ENCODE measurements at regions not wholly inside any gene's neighbourhood (a gene's known extent, or its start where the extent isn't known, plus 50 kb on each side); places are given as distances from the start of the nearest gene placed in this dataset.
A peak's percentile ranks its signal among the peaks of the same experiment; 100 is the strongest.

DNA sequence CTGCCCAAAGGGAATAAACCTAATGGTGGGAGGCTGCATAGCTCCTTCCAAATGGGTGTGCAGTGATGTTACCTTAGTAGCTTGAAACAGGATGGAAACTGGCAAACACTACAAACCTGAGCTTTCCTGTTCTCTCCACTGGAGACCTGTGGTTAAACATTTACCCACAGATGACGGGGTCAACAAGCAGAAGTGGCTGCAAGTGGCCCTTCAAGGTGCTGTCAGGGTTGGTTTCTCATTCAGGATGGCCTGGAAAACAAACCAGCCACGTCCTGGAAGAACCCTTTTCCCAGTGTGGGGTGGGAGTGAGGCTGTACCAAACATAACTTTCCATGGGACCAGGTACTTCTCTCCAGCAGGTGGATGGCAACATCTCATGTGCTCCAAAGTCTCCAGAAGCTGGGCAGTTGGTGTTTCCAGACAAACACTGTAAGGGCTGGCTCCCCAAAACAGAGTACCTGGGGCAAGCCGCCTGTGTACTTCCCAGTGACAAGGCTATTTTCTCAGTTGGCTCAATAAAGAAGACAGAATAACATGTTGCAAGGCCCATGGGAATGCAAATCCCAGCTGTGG lies 67.5 kb downstream of the DNAJB9 start:
- intact Hi-C loops (cut with DNase I), result no loop called here
- TF ChIP-seq, protein P1, sequence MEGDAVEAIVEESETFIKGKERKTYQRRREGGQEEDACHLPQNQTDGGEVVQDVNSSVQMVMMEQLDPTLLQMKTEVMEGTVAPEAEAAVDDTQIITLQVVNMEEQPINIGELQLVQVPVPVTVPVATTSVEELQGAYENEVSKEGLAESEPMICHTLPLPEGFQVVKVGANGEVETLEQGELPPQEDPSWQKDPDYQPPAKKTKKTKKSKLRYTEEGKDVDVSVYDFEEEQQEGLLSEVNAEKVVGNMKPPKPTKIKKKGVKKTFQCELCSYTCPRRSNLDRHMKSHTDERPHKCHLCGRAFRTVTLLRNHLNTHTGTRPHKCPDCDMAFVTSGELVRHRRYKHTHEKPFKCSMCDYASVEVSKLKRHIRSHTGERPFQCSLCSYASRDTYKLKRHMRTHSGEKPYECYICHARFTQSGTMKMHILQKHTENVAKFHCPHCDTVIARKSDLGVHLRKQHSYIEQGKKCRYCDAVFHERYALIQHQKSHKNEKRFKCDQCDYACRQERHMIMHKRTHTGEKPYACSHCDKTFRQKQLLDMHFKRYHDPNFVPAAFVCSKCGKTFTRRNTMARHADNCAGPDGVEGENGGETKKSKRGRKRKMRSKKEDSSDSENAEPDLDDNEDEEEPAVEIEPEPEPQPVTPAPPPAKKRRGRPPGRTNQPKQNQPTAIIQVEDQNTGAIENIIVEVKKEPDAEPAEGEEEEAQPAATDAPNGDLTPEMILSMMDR (IDR thresholded peaks at IDR 0.05), result no peak
- WGBS, 2 donors, result 28 to 35% methylated on average over 3 of the region's 3 CpGs
- Histone ChIP-seq H3K27ac (no peak overlapping the region), H3K4me1 (no peaks in the 10 kb centered on the region), H3K36me3 (no peaks in the 10 kb centered on the region), H3K4me3 (no peak overlapping the region), H3K27me3 (no peaks in the 10 kb centered on the region), H3K9me3 (no peaks in the 10 kb centered on the region)
- DNase-seq (peak in 1 of 6 donors; percentile 6), ATAC-seq (peak in 3 of 4 donors; percentile 82 to 85 (median 83)), FAIRE-seq (no peak)

DNA sequence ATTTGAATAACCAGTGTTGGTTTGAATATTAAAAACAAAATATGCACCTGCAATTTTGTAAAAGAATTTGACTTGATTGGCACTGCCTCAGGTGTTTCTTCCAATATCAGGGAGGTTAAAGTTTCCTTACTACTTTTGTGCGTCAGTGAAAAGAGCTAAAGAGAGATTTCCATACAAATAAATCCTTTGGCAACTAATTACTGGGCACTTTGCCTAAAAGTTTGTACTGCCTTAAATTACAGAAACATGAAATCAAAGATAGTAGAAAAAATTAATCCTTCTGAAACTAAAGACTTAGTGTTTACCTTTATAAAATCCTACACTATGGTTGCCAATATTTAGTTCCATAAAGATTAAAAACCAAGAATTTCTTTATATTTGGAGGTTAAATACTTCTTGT lies 72.5 kb downstream of the DNAJB9 start:
- DNase-seq (no peak), ATAC-seq (no peak), FAIRE-seq (no peak)
- intact Hi-C loops (cut with DNase I), result no loop called here
- whole genome bisulfite sequencing, 2 donors, result 44 to 63% methylated on average over 1 of the region's 1 CpG
- Histone ChIP-seq H3K4me1 (no peaks in the 10 kb centered on the region), H3K36me3 (no peaks in the 10 kb centered on the region), H3K4me3 (no peak overlapping the region), H3K9me3 (no peaks in the 10 kb centered on the region), H3K27ac (no peak overlapping the region), H3K27me3 (no peaks in the 10 kb centered on the region)
- TF ChIP-seq, protein P1 (IDR thresholded peaks at IDR 0.05), result no peak

DNA sequence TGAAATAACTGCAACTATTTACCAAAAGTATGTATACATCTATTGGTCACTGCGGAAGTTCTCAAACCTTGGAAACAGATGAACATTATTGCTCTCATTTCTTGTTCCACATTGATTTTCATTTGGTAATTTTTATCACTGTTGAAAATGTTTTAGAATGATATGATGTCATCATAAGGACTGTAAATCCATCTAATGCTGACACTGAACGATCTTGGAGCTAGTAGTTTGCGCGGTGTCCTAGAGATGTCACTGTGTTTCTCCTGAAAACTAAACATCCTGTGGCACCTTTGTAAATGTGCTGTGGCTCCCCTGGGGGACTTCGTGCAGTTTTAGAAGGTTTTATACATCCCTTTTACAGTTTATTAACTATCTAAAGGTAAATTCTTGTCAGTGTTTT lies 73.5 kb downstream of the DNAJB9 start:
- TF ChIP-seq, protein P1 (IDR thresholded peaks at IDR 0.05), result no peak
- 60 to 61% methylated on average over 5 of the region's 5 CpGs for WGBS, 2 donors

DNA sequence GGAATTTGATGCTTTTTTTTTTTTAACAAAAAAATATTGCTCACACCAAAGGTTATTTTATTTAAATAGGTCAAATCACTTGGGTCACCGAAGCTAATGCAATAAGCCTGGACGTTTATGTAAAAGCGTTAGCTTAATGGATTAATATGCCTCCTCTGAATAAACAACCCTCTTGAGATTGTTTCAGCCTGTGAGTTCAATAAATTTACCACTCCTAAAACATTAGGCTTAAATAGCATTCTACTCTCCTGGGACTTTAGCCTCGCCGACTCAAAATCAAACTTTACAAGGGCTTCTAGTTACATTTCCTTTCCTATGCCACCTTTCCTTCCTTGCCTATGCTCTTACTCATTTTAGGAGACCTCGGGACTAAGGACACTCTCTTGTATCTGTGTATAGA lies 79.3 kb downstream of the DNAJB9 start:
- intact Hi-C loops (cut with DNase I), result no loop called here
- ATAC-seq (no peak), DNase-seq (no peak), FAIRE-seq (no peak)
- Histone ChIP-seq H3K4me1 (no peaks in the 10 kb centered on the region), H3K27ac (no peak overlapping the region), H3K4me3 (no peak overlapping the region), H3K9me3 (no peaks in the 10 kb centered on the region), H3K36me3 (no peaks in the 10 kb centered on the region), H3K27me3 (no peaks in the 10 kb centered on the region)
- TF ChIP-seq, protein P1 (IDR thresholded peaks at IDR 0.05), result no peak
- 75 to 77% methylated on average over 6 of the region's 6 CpGs for WGBS, 2 donors

More for the DNA sequence above, 73.5 kb downstream of the DNAJB9 start:
- intact Hi-C loops (cut with DNase I), result no loop called here
- H3K4me1 ChIP-seq, result no peaks in the 10 kb centered on the region
- no peaks in the 10 kb centered on the region for H3K9me3 ChIP-seq
- FAIRE-seq (no peak), DNase-seq (no peak), ATAC-seq (no peak)
- H3K4me3 ChIP-seq, result no peak overlapping the region
- no peaks in the 10 kb centered on the region for H3K36me3 ChIP-seq
- H3K27ac ChIP-seq, result no peak overlapping the region
- H3K27me3 ChIP-seq, result no peaks in the 10 kb centered on the region

DNA sequence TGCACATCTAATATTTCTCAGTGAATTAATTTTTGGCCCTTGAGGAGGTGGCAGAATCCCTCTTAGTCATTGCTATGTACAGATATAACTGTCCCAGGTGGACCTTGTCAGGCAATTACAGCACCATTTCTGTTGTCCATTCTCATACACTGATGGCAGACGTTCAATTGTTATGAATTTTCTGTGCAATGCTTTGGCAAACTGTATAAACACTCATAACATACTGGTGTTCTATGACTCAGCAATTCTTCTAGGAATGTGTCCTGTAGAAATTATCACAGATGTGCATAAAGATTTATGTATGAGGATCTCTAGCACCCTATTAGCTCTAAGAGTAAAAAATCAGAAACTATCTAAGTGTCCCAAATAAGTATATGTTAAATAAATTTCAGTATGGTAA lies 80.8 kb downstream of the DNAJB9 start:
- Histone ChIP-seq H3K36me3 (no peaks in the 10 kb centered on the region), H3K27ac (no peak overlapping the region), H3K4me3 (no peak overlapping the region), H3K4me1 (no peaks in the 10 kb centered on the region), H3K27me3 (no peaks in the 10 kb centered on the region), H3K9me3 (no peaks in the 10 kb centered on the region)
- FAIRE-seq, result no peak
- 18 to 20% methylated on average over 1 of the region's 1 CpG for WGBS, 2 donors
- ATAC-seq, result no peak
- TF ChIP-seq, protein P1 (IDR thresholded peaks at IDR 0.05), result no peak
- intact Hi-C loops (cut with DNase I), result no loop called here
- DNase-seq, result no peak

Data from pancreas (tissue), 10 donors.